ENCODE measurements at regions not wholly inside any gene's neighbourhood (a gene's known extent, or its start where the extent isn't known, plus 50 kb on each side); places are given as distances from the start of the nearest gene placed in this dataset.

DNA sequence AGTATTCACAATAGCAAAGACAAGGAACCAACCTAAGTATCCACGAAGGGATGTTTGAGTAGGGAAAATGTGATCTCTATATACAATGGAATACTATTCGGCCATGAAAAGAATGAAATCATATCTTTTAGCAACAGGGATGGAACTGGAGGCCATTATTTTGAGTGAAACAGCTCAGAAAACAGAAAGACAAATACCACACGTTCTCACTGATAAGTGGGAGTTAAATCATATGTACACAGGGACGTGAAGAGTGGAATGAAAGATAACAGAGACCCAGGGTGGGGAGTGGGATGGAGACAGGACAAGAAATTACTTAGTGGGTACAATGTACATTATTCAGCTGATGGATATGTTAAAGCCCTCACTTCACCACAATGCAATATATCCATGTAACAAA lies 1012.7 kb downstream of the TBC1D22A start:
- Mint-ChIP-seq H3K4me1 (peaks cover 17% of the 10 kb centered on the region), H3K27me3 (ENCODE audit: low read depth) (peaks cover 3% of the 10 kb centered on the region), H3K9me3 (no peaks in the 10 kb centered on the region), H3K36me3 (ENCODE audit: low read depth) (no peaks in the 10 kb centered on the region), H3K4me3 (no peak overlapping the region), H3K27ac (no peak overlapping the region)
- TF ChIP-seq, protein P1, sequence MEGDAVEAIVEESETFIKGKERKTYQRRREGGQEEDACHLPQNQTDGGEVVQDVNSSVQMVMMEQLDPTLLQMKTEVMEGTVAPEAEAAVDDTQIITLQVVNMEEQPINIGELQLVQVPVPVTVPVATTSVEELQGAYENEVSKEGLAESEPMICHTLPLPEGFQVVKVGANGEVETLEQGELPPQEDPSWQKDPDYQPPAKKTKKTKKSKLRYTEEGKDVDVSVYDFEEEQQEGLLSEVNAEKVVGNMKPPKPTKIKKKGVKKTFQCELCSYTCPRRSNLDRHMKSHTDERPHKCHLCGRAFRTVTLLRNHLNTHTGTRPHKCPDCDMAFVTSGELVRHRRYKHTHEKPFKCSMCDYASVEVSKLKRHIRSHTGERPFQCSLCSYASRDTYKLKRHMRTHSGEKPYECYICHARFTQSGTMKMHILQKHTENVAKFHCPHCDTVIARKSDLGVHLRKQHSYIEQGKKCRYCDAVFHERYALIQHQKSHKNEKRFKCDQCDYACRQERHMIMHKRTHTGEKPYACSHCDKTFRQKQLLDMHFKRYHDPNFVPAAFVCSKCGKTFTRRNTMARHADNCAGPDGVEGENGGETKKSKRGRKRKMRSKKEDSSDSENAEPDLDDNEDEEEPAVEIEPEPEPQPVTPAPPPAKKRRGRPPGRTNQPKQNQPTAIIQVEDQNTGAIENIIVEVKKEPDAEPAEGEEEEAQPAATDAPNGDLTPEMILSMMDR (IDR thresholded peaks at IDR 0.05; ENCODE audit: unreplicated experiment in 3 of 3) = no peak

DNA sequence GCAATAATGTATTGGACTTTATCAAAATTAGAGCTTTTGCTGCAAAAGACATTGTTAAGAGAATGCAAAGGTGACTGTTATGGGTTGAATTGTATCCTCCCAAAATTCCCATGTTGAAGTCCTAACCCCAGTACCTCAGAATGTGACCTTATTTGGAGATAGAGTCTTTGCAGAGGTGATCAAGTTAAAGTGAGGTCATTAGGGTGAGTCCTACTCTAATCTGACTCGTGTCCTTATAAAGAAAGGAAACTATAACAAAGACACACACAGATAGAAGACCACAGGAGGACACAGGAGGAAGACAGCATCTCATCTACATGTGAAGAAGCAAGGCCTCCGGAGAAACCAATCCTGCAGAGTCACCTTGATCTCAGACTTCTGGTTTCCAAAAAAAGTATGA lies 1011.2 kb downstream of the TBC1D22A start:
- H3K4me1 Mint-ChIP-seq = peaks cover 8% of the 10 kb centered on the region
- peaks cover 3% of the 10 kb centered on the region for H3K9me3 Mint-ChIP-seq
- TF ChIP-seq, protein P1 (IDR thresholded peaks at IDR 0.05; ENCODE audit: unreplicated experiment in 3 of 3) = no peak
- no peak overlapping the region for H3K27ac Mint-ChIP-seq
- no peak overlapping the region for H3K4me3 Mint-ChIP-seq
- H3K36me3 Mint-ChIP-seq (ENCODE audit: low read depth) = no peaks in the 10 kb centered on the region
- H3K27me3 Mint-ChIP-seq (ENCODE audit: low read depth) = peaks cover 3% of the 10 kb centered on the region

DNA sequence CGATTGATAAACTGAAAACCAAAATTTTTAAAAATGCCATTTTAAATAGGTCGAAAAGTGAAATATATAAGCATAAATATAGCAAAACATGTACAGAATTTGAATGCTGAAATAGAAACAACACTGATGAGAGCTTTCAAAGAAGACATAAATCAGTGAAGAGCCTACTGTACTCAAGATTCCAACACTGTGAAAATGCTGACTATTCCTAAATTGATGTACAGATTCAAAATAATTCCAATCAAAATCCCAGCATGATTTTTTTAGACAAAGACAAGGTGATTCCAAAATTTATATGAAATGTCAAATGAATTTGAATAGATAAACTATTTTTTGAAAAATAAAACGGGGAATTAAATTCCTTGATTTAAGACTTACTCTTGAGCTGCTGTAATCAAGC lies 1010.4 kb downstream of the TBC1D22A start:
- H3K27me3 Mint-ChIP-seq (ENCODE audit: low read depth) = peaks cover 5% of the 10 kb centered on the region
- no peak overlapping the region for H3K27ac Mint-ChIP-seq

DNA sequence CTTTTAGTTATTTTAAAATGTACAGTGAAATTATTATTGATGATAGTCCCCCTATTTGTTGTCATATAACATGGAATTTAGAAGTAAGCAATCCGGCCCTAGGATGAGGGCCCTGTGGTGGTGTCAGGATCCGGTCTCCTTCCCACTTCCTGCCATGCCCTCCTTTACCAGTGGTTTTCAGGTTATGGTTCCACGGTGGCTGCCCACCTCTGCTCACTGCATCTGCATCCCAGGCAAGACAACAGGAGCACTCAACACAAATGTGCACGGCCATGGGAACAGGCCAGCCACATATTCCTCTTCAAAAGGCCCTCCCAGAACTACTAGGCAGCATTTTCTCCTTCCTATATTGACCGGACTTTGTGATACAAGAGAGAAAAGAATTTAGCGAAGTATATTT lies 1007.2 kb downstream of the TBC1D22A start:
- TF ChIP-seq, protein P1 (IDR thresholded peaks at IDR 0.05; ENCODE audit: unreplicated experiment in 3 of 3) = no peak
- H3K9me3 Mint-ChIP-seq = peaks cover 4% of the 10 kb centered on the region
- H3K4me3 Mint-ChIP-seq = no peak overlapping the region
- H3K27me3 Mint-ChIP-seq (ENCODE audit: low read depth) = peaks cover 11% of the 10 kb centered on the region
- no peaks in the 10 kb centered on the region for H3K36me3 Mint-ChIP-seq (ENCODE audit: low read depth)
- H3K27ac Mint-ChIP-seq = no peak overlapping the region
- no peaks in the 10 kb centered on the region for H3K4me1 Mint-ChIP-seq

More for the DNA sequence above, 1010.4 kb downstream of the TBC1D22A start:
- Mint-ChIP-seq H3K4me1 (peaks cover 8% of the 10 kb centered on the region), H3K9me3 (peaks cover 4% of the 10 kb centered on the region), H3K4me3 (no peak overlapping the region), H3K36me3 (ENCODE audit: low read depth) (no peaks in the 10 kb centered on the region)
- TF ChIP-seq, protein P1 (IDR thresholded peaks at IDR 0.05; ENCODE audit: unreplicated experiment in 3 of 3) = no peak

DNA sequence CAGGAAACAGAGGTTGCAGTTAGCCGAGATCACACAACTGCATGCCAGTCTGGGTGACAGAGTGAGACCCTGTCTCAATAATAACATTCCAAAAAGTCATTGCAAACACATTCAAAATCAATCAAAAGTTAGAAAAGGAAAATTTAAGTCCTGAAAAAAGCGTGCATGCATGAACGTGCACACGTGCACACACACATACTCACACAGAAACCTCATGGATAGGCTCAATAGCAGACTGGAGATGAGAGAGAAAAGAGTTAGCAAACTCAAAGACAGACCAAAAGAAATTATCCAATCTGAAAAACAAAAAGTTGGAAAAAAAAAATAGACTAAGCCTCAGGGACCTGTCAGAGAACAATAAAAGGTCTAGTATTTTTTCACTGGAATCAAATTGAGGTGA lies 1005.6 kb downstream of the TBC1D22A start:
- Mint-ChIP-seq H3K27ac (no peak overlapping the region), H3K4me1 (no peaks in the 10 kb centered on the region), H3K27me3 (ENCODE audit: low read depth) (peaks cover 15% of the 10 kb centered on the region), H3K4me3 (no peak overlapping the region), H3K9me3 (peaks cover 6% of the 10 kb centered on the region), H3K36me3 (ENCODE audit: low read depth) (no peaks in the 10 kb centered on the region)
- TF ChIP-seq, protein P1 (IDR thresholded peaks at IDR 0.05; ENCODE audit: unreplicated experiment in 3 of 3) = no peak

DNA sequence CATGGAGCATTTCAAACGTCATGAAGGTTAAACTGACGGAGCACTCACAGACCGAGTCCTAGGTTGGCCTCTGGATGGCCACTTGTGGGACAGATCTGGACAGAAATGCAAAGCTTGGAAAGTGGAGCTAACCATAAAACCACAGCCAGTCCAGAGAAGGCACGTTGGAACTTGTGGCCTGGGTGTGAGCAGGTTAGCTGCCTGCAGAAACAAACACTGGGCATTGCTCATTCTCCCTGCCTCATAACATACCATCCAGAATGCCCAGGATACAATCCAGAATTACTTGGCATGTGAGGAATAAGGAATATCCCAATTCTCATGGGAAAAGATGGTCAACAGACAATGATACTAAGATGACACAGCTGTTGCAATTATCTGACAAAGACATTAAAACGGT lies 1005.0 kb downstream of the TBC1D22A start:
- no peaks in the 10 kb centered on the region for H3K4me1 Mint-ChIP-seq
- H3K27ac Mint-ChIP-seq = no peak overlapping the region
- H3K4me3 Mint-ChIP-seq = no peak overlapping the region
- H3K9me3 Mint-ChIP-seq = peaks cover 6% of the 10 kb centered on the region
- TF ChIP-seq, protein P1 (IDR thresholded peaks at IDR 0.05; ENCODE audit: unreplicated experiment in 3 of 3) = no peak
- no peaks in the 10 kb centered on the region for H3K36me3 Mint-ChIP-seq (ENCODE audit: low read depth)
- H3K27me3 Mint-ChIP-seq (ENCODE audit: low read depth) = peaks cover 15% of the 10 kb centered on the region

Measured in nephron (organoid).